ENCODE measurements at regions not wholly inside any gene's neighbourhood (a gene's known extent, or its start where the extent isn't known, plus 50 kb on each side); places are given as distances from the start of the nearest gene placed in this dataset.

- Mint-ChIP-seq H3K36me3 (no peaks in the 10 kb centered on the region), H3K4me3 (no peak overlapping the region), H3K27ac (no peak overlapping the region), H3K4me1 (ENCODE audit: unreplicated experiment) (no peaks in the 10 kb centered on the region), H3K27me3 (no peaks in the 10 kb centered on the region), H3K9me3 (no peaks in the 10 kb centered on the region)
- DNase-seq (ENCODE audit: extremely low spot score, unreplicated experiment): no peak
- no peak for TF ChIP-seq CTCF (conservative IDR thresholded peaks at IDR 0.05)
Observed at GRCh38 chr12:58601529-58601928, 318.8 kb downstream of the LRIG3 start.

- Mint-ChIP-seq H3K36me3 (no peaks in the 10 kb centered on the region), H3K27ac (no peak overlapping the region), H3K4me3 (no peak overlapping the region), H3K4me1 (ENCODE audit: unreplicated experiment) (no peaks in the 10 kb centered on the region), H3K9me3 (no peaks in the 10 kb centered on the region), H3K27me3 (no peaks in the 10 kb centered on the region)
- DNase-seq (ENCODE audit: extremely low spot score, unreplicated experiment): no peak
- TF ChIP-seq CTCF (conservative IDR thresholded peaks at IDR 0.05): no peak
Observed at GRCh38 chr12:58602179-58602578, 318.1 kb downstream of the LRIG3 start.

GRCh38 chr12:58602736-58603135 lies 317.6 kb downstream of the LRIG3 start:
- Mint-ChIP-seq H3K4me1 (ENCODE audit: unreplicated experiment) (no peaks in the 10 kb centered on the region), H3K27ac (no peak overlapping the region), H3K27me3 (no peaks in the 10 kb centered on the region), H3K9me3 (no peaks in the 10 kb centered on the region), H3K4me3 (no peak overlapping the region), H3K36me3 (no peaks in the 10 kb centered on the region)
- no peak for TF ChIP-seq CTCF (conservative IDR thresholded peaks at IDR 0.05)
- DNase-seq (ENCODE audit: extremely low spot score, unreplicated experiment): no peak

- no peak for TF ChIP-seq CTCF (conservative IDR thresholded peaks at IDR 0.05)
Observed at GRCh38 chr12:58607805-58608204, 312.5 kb downstream of the LRIG3 start.

GRCh38 chr12:58608711-58609110 lies 311.6 kb downstream of the LRIG3 start:
- H3K27ac Mint-ChIP-seq: no peak overlapping the region
- no peak for DNase-seq (ENCODE audit: extremely low spot score, unreplicated experiment)
- H3K9me3 Mint-ChIP-seq: no peaks in the 10 kb centered on the region
- no peaks in the 10 kb centered on the region for H3K4me1 Mint-ChIP-seq (ENCODE audit: unreplicated experiment)
- no peak overlapping the region for H3K4me3 Mint-ChIP-seq
- TF ChIP-seq CTCF (conservative IDR thresholded peaks at IDR 0.05): no peak
- peaks cover 7% of the 10 kb centered on the region for H3K27me3 Mint-ChIP-seq
- H3K36me3 Mint-ChIP-seq: no peaks in the 10 kb centered on the region

More at GRCh38 chr12:58607805-58608204, 312.5 kb downstream of the LRIG3 start:
- no peak overlapping the region for H3K27ac Mint-ChIP-seq
- H3K27me3 Mint-ChIP-seq: peaks cover 4% of the 10 kb centered on the region
- no peak for DNase-seq (ENCODE audit: extremely low spot score, unreplicated experiment)
- no peak overlapping the region for H3K4me3 Mint-ChIP-seq
- no peaks in the 10 kb centered on the region for H3K9me3 Mint-ChIP-seq
- H3K36me3 Mint-ChIP-seq: no peaks in the 10 kb centered on the region
- H3K4me1 Mint-ChIP-seq (ENCODE audit: unreplicated experiment): no peaks in the 10 kb centered on the region

GRCh38 chr12:58615047-58615446 lies 305.3 kb downstream of the LRIG3 start:
- Mint-ChIP-seq H3K36me3 (no peaks in the 10 kb centered on the region), H3K27me3 (peaks cover 10% of the 10 kb centered on the region), H3K4me1 (ENCODE audit: unreplicated experiment) (no peaks in the 10 kb centered on the region), H3K4me3 (no peak overlapping the region), H3K27ac (no peak overlapping the region), H3K9me3 (peaks cover 6% of the 10 kb centered on the region)
- TF ChIP-seq CTCF (conservative IDR thresholded peaks at IDR 0.05): no peak
- no peak for DNase-seq (ENCODE audit: extremely low spot score, unreplicated experiment)

Measured in type B pancreatic cell (in vitro differentiated cells).